Peyer's patch (tissue), 4 donors: ENCODE measurements at regions not wholly inside any gene's neighbourhood (a gene's known extent, or its start where the extent isn't known, plus 50 kb on each side); places are given as distances from the start of the nearest gene placed in this dataset.
"Not testable (repeated sequence)": the region's sequence is repeated elsewhere in the genome, so short reads cannot be mapped to it uniquely, and the experiment has no call there.

Source experiments
- POLR2A ChIP-seq, 2 donors: fragments of 450-650 bp; IDR thresholded peaks; one replicate each; pipeline ENCODE4 v1.5.1; 2017; ENCODE audit warnings: antibody characterized with exemption in 2 of 2, mild to moderate bottlenecking in 2 of 2, moderate library complexity in 2 of 2
- TF ChIP-seq, protein P1 (sequence below), 6 experiments: fragments of 450-650 bp in 4 of 6; fragments of 200-600 bp in 2 of 6; sonication (generic) in 1 of 6; IDR thresholded peaks; one replicate each; pipeline ENCODE4 v1.5.1; 2017 to 2019; ENCODE audit warnings: antibody characterized with exemption in 6 of 6, mild to moderate bottlenecking in 3 of 6, moderate library complexity in 1 of 6

DNA sequence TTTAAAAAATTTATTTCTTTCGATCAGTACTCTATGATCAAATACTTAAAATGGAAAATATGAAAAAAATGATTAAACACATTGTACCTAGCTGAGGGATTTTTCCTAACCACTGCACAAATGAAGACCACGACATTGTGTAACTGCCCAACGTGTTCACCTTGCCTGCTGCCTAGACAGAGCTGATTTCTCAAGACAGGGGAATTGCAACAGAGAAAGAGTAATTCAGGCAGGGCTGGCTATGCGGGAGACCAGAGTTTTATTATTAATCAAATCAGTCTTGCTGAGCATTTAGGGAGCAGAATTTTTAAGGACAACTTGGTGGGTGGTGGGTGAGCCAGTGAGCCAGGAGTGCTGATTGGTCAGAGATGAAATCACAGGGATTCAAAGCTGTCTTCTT lies 1290.8 kb downstream of the RPIA start:
- TF ChIP-seq, protein P1, sequence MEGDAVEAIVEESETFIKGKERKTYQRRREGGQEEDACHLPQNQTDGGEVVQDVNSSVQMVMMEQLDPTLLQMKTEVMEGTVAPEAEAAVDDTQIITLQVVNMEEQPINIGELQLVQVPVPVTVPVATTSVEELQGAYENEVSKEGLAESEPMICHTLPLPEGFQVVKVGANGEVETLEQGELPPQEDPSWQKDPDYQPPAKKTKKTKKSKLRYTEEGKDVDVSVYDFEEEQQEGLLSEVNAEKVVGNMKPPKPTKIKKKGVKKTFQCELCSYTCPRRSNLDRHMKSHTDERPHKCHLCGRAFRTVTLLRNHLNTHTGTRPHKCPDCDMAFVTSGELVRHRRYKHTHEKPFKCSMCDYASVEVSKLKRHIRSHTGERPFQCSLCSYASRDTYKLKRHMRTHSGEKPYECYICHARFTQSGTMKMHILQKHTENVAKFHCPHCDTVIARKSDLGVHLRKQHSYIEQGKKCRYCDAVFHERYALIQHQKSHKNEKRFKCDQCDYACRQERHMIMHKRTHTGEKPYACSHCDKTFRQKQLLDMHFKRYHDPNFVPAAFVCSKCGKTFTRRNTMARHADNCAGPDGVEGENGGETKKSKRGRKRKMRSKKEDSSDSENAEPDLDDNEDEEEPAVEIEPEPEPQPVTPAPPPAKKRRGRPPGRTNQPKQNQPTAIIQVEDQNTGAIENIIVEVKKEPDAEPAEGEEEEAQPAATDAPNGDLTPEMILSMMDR (IDR thresholded peaks at IDR 0.05), result not testable (repeated sequence)
- not testable (repeated sequence) for TF ChIP-seq POLR2A (IDR thresholded peaks at IDR 0.05)
